HEK293 (cell line): ENCODE measurements at regions not wholly inside any gene's neighbourhood (a gene's known extent, or its start where the extent isn't known, plus 50 kb on each side); places are given as distances from the start of the nearest gene placed in this dataset.

Source experiments
- CTCF ChIA-PET: fragments of 350-600 bp; formaldehyde crosslinking; extraction: SDS; loops from one replicate; lab custom pipeline; 2021; ENCODE audit warnings: antibody characterized with exemption; lab: Yijun Ruan, JAX
- POLR2A ChIA-PET: fragments of 300-600 bp; formaldehyde crosslinking; extraction: SDS; loops from one replicate; lab custom pipeline; 2020; ENCODE audit warnings: antibody characterized with exemption, inconsistent platforms; lab: Yijun Ruan, JAX
- H3K27ac ChIP-seq: fragments of 200-500 bp; sonication (Bioruptor generic); 2 replicates; pipeline ENCODE4 v1.5.1; 2014; ENCODE audit warnings: low read depth, low read length, control low read depth, inconsistent platforms; ENCODE audit errors: extremely low read depth
- H3K36me3 ChIP-seq, 2 experiments: fragments of 200-500 bp in 1 of 2; sonication (Bioruptor generic) in 1 of 2; 1 replicate in 1 of 2; 2 replicates in 1 of 2; pipeline ENCODE4 v1.5.1; 2014 to 2017; ENCODE audit warnings: inconsistent platforms in 2 of 2, low read length in 2 of 2; ENCODE audit not compliant: control insufficient read depth in 2 of 2, insufficient read depth in 1 of 2
- H3K4me1 ChIP-seq: fragments of 200-500 bp; sonication (Bioruptor generic); 2 replicates; pipeline ENCODE4 v1.5.1; 2014; ENCODE audit warnings: mild to moderate bottlenecking, low read length, inconsistent platforms; ENCODE audit not compliant: control insufficient read depth, insufficient read depth
- H3K4me3 ChIP-seq: 2 replicates; pipeline ENCODE4 v1.5.1; 2011; ENCODE audit warnings: low read depth, mild to moderate bottlenecking, control low read depth, low read length, moderate library complexity
- H3K9me3 ChIP-seq: fragments of 200-500 bp; sonication (Bioruptor generic); 2 replicates; pipeline ENCODE4 v1.5.1; 2014; ENCODE audit warnings: low read depth, low read length, inconsistent platforms; ENCODE audit not compliant: control insufficient read depth, insufficient read depth
- GLI4 ChIP-seq: fragments of 450-650 bp; formaldehyde crosslinking; IDR thresholded peaks from 2 replicates; pipeline ENCODE4 v1.5.1; 2016; ENCODE audit warnings: missing biosample characterization, missing genetic modification characterization
- SETDB1 ChIP-seq: IDR thresholded peaks from one replicate; pipeline ENCODE4 v1.6.1; 2017; ENCODE audit warnings: mild to moderate bottlenecking, low read length, moderate library complexity, mixed read lengths; ENCODE audit not compliant: insufficient read length
- ZBTB1 ChIP-seq: fragments of 450-650 bp; formaldehyde crosslinking; IDR thresholded peaks from 2 replicates; pipeline ENCODE4 v1.5.1; 2016; ENCODE audit warnings: missing biosample characterization, missing genetic modification characterization
- ZBTB17 ChIP-seq: fragments of 450-650 bp; formaldehyde crosslinking; IDR thresholded peaks from 2 replicates; pipeline ENCODE4 v1.5.1; 2016; ENCODE audit warnings: missing biosample characterization, missing genetic modification characterization
- ZBTB20 ChIP-seq: fragments of 450-650 bp; formaldehyde crosslinking; IDR thresholded peaks from 2 replicates; pipeline ENCODE4 v1.5.1; 2016; ENCODE audit warnings: missing biosample characterization, missing genetic modification characterization
- ZIC2 ChIP-seq: fragments of 450-650 bp; formaldehyde crosslinking; IDR thresholded peaks from 2 replicates; pipeline ENCODE4 v1.5.1; 2016; ENCODE audit warnings: missing biosample characterization, missing genetic modification characterization
- ZNF174 ChIP-seq: fragments of 450-650 bp; formaldehyde crosslinking; IDR thresholded peaks from 2 replicates; pipeline ENCODE4 v1.5.0; 2017; ENCODE audit warnings: missing biosample characterization, mild to moderate bottlenecking, missing genetic modification characterization
- ZNF23 ChIP-seq: fragments of 450-650 bp; formaldehyde crosslinking; IDR thresholded peaks from 2 replicates; pipeline ENCODE4 v1.5.1; 2016; ENCODE audit warnings: missing biosample characterization, missing genetic modification characterization, borderline replicate concordance
- ZNF280D ChIP-seq: fragments of 450-650 bp; formaldehyde crosslinking; IDR thresholded peaks from 2 replicates; pipeline ENCODE4 v1.5.1; 2016; ENCODE audit warnings: missing biosample characterization, missing genetic modification characterization
- ZNF398 ChIP-seq: fragments of 450-650 bp; formaldehyde crosslinking; IDR thresholded peaks from 2 replicates; pipeline ENCODE4 v1.5.1; 2017; ENCODE audit warnings: missing biosample characterization, missing genetic modification characterization
- ZNF548 ChIP-seq: fragments of 450-650 bp; formaldehyde crosslinking; IDR thresholded peaks from 2 replicates; pipeline ENCODE4 v1.5.1; 2016; ENCODE audit warnings: missing biosample characterization, missing genetic modification characterization
- ZNF585B ChIP-seq: fragments of 450-650 bp; formaldehyde crosslinking; IDR thresholded peaks from 2 replicates; pipeline ENCODE4 v1.5.1; 2016; ENCODE audit warnings: missing biosample characterization, missing genetic modification characterization
- ZNF600 ChIP-seq: fragments of 450-650 bp; formaldehyde crosslinking; IDR thresholded peaks from 2 replicates; pipeline ENCODE4 v1.5.1; 2016; ENCODE audit warnings: missing biosample characterization, missing genetic modification characterization
- ZNF621 ChIP-seq: fragments of 450-650 bp; formaldehyde crosslinking; IDR thresholded peaks from 2 replicates; pipeline ENCODE4 v1.5.1; 2017; ENCODE audit warnings: missing biosample characterization, missing genetic modification characterization
- ZSCAN30 ChIP-seq: fragments of 450-650 bp; IDR thresholded peaks from 2 replicates; pipeline ENCODE4 v1.5.1; 2018; ENCODE audit warnings: missing biosample characterization, mild to moderate bottlenecking, missing genetic modification characterization, moderate library complexity
- TF ChIP-seq, protein P1 (sequence below): fragments of 450-650 bp; formaldehyde crosslinking; IDR thresholded peaks from 2 replicates; pipeline ENCODE4 v1.5.1; 2016; ENCODE audit warnings: missing biosample characterization, missing genetic modification characterization

- H3K4me3 ChIP-seq = no peak overlapping the region
- H3K36me3 ChIP-seq = no peaks in the 10 kb centered on the region
- TF ChIP-seq ZNF585B (tag by site-specific recombination) (peak; percentile 67), SETDB1 (peak; percentile 18), ZNF600 (tag by site-specific recombination) (no peak)
- POLR2A ChIA-PET = no interaction called here
- no peaks in the 10 kb centered on the region for H3K9me3 ChIP-seq
- no peak overlapping the region for H3K27ac ChIP-seq
- no peaks in the 10 kb centered on the region for H3K4me1 ChIP-seq
- CTCF ChIA-PET = no interaction called here
Observed at GRCh38 chr12:20237091-20237490, 131.2 kb upstream of the PDE3A start.

- H3K27ac ChIP-seq = no peak overlapping the region
- no peak overlapping the region for H3K4me3 ChIP-seq
- CTCF ChIA-PET = no interaction called here
- TF ChIP-seq ZSCAN30 (tag by site-specific recombination) = no peak
- TF ChIP-seq GLI4 (tag by site-specific recombination) = no peak
- TF ChIP-seq ZNF23 (tag by site-specific recombination) = no peak
- no peak for TF ChIP-seq ZNF621 (tag by site-specific recombination)
- TF ChIP-seq ZBTB1 (tag by site-specific recombination) = no peak
- no peak for TF ChIP-seq ZNF585B (tag by site-specific recombination)
- no peak for TF ChIP-seq ZIC2
- TF ChIP-seq, protein P1, sequence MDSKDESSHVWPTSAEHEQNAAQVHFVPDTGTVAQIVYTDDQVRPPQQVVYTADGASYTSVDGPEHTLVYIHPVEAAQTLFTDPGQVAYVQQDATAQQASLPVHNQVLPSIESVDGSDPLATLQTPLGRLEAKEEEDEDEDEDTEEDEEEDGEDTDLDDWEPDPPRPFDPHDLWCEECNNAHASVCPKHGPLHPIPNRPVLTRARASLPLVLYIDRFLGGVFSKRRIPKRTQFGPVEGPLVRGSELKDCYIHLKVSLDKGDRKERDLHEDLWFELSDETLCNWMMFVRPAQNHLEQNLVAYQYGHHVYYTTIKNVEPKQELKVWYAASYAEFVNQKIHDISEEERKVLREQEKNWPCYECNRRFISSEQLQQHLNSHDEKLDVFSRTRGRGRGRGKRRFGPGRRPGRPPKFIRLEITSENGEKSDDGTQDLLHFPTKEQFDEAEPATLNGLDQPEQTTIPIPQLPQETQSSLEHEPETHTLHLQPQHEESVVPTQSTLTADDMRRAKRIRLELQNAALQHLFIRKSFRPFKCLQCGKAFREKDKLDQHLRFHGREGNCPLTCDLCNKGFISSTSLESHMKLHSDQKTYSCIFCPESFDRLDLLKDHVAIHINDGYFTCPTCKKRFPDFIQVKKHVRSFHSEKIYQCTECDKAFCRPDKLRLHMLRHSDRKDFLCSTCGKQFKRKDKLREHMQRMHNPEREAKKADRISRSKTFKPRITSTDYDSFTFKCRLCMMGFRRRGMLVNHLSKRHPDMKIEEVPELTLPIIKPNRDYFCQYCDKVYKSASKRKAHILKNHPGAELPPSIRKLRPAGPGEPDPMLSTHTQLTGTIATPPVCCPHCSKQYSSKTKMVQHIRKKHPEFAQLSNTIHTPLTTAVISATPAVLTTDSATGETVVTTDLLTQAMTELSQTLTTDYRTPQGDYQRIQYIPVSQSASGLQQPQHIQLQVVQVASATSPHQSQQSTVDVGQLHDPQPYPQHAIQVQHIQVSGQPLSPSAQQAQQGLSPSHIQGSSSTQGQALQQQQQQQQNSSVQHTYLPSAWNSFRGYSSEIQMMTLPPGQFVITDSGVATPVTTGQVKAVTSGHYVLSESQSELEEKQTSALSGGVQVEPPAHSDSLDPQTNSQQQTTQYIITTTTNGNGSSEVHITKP (tag by site-specific recombination) = no peak
- TF ChIP-seq ZNF548 (tag by site-specific recombination) = no peak
- no peaks in the 10 kb centered on the region for H3K36me3 ChIP-seq
- POLR2A ChIA-PET = no interaction called here
- H3K4me1 ChIP-seq = no peaks in the 10 kb centered on the region
- no peaks in the 10 kb centered on the region for H3K9me3 ChIP-seq
Observed at GRCh38 chr12:20245491-20245890, 122.8 kb upstream of the PDE3A start.

- Histone ChIP-seq H3K4me3 (no peak overlapping the region), H3K36me3 (no peaks in the 10 kb centered on the region), H3K4me1 (no peaks in the 10 kb centered on the region), H3K27ac (no peak overlapping the region), H3K9me3 (no peaks in the 10 kb centered on the region)
- no peak for TF ChIP-seq ZBTB20 (tag by site-specific recombination)
- no peak for TF ChIP-seq ZBTB17 (tag by site-specific recombination)
- TF ChIP-seq ZNF585B (tag by site-specific recombination) = no peak
- TF ChIP-seq ZNF398 (tag by site-specific recombination) = no peak
- no peak for TF ChIP-seq ZNF280D
- no peak for TF ChIP-seq ZNF174 (tag by site-specific recombination)
- CTCF ChIA-PET = no interaction called here
- POLR2A ChIA-PET = no interaction called here
Observed at GRCh38 chr12:20248646-20249045, 119.7 kb upstream of the PDE3A start.
